Lung microvascular endothelial cell (primary cell): ENCODE measurements at regions not wholly inside any gene's neighbourhood (a gene's known extent, or its start where the extent isn't known, plus 50 kb on each side); places are given as distances from the start of the nearest gene placed in this dataset.
"Not testable (repeated sequence)": the region's sequence is repeated elsewhere in the genome, so short reads cannot be mapped to it uniquely, and the experiment has no call there.

Source experiments
- DNase-seq, 2 donors: peaks; one replicate each; pipeline versions ENCODE4 v3.0.0 to v3.0.0-alpha.2; 2010; ENCODE audit warnings: low read depth in 2 of 2

GRCh38 chr5:75844301-75844700, 127.1 kb upstream of the POC5 start:
- DNase-seq: no peak

GRCh38 chr5:75843319-75843718, 126.1 kb upstream of the POC5 start:
- no peak for DNase-seq

- DNase-seq: no peak
These were observed 122.3 kb upstream of the POC5 start for GRCh38 chr5:75839547-75839946.

- DNase-seq: no peak
These were observed 120.1 kb upstream of the POC5 start for GRCh38 chr5:75837258-75837841.

- DNase-seq: no peak
These were observed 114.3 kb upstream of the POC5 start for GRCh38 chr5:75831561-75831960.

- no peak for DNase-seq
These were observed 110.8 kb upstream of the POC5 start for GRCh38 chr5:75828029-75828428.

GRCh38 chr5:75824323-75824722, 107.1 kb upstream of the POC5 start:
- no peak for DNase-seq

GRCh38 chr5:75823811-75824210, 106.6 kb upstream of the POC5 start:
- DNase-seq: no peak

- DNase-seq: no peak
These were observed 101.4 kb upstream of the POC5 start for GRCh38 chr5:75818661-75819060.

GRCh38 chr5:75799695-75800094, 82.5 kb upstream of the POC5 start:
- DNase-seq: not testable (repeated sequence)

GRCh38 chr5:75769338-75769737, 52.1 kb upstream of the POC5 start:
- not testable (repeated sequence) for DNase-seq
